Neuronal stem cell (in vitro differentiated cells): ENCODE measurements at regions not wholly inside any gene's neighbourhood (a gene's known extent, or its start where the extent isn't known, plus 50 kb on each side); places are given as distances from the start of the nearest gene placed in this dataset.

Experiments used
- DNase-seq: peaks from one replicate; pipeline ENCODE4 v3.0.0-alpha.2; 2013; ENCODE audit warnings: low spot score
- H2AFZ ChIP-seq: one replicate; pipeline ENCODE4 v1.6.1; 2013; ENCODE audit warnings: mild to moderate bottlenecking, low read length, inconsistent platforms
- H2AK5ac ChIP-seq: 2 replicates; pipeline ENCODE4 v1.6.1; 2013; ENCODE audit warnings: low read depth, mild to moderate bottlenecking, inconsistent platforms, low read length, moderate library complexity, mixed read lengths
- H2BK120ac ChIP-seq: 2 replicates; pipeline ENCODE4 v1.6.1; 2013; ENCODE audit warnings: low read depth, mild to moderate bottlenecking, inconsistent platforms, low read length, moderate library complexity, mixed read lengths
- H2BK12ac ChIP-seq: one replicate; pipeline ENCODE4 v1.6.1; 2013; ENCODE audit warnings: low read length, inconsistent platforms
- H2BK15ac ChIP-seq: 2 replicates; pipeline ENCODE4 v1.6.1; 2013; ENCODE audit warnings: mild to moderate bottlenecking, low read length, inconsistent platforms, mixed read lengths
- H2BK5ac ChIP-seq: one replicate; pipeline ENCODE4 v1.6.1; 2013; ENCODE audit warnings: inconsistent platforms, mild to moderate bottlenecking, low read length, moderate library complexity
- H3K14ac ChIP-seq: one replicate; pipeline ENCODE4 v1.6.1; 2013; ENCODE audit warnings: low read length, inconsistent platforms
- H3K18ac ChIP-seq: 2 replicates; pipeline ENCODE4 v1.6.1; 2013; ENCODE audit warnings: low read length, inconsistent platforms
- H3K23ac ChIP-seq: 2 replicates; pipeline ENCODE4 v1.6.1; 2013; ENCODE audit warnings: low read depth, mild to moderate bottlenecking, mixed read lengths, low read length, inconsistent platforms; ENCODE audit not compliant: poor library complexity
- H3K27ac ChIP-seq: replicated peaks from 3 replicates; pipeline ENCODE4 v1.5.1; 2013; ENCODE audit warnings: low read length, inconsistent platforms
- H3K27me3 ChIP-seq, 3 experiments: 2 replicates each; pipeline ENCODE4 v1.6.1; 2013; ENCODE audit warnings: low read length in 3 of 3, mild to moderate bottlenecking in 2 of 3, inconsistent platforms in 1 of 3, low read depth in 1 of 3, mixed read lengths in 1 of 3, moderate library complexity in 1 of 3; ENCODE audit not compliant: control insufficient read depth in 3 of 3, insufficient read depth in 3 of 3
- H3K36me3 ChIP-seq, 2 donors: replicated peaks in 1 of 2; 2 replicates each; pipeline ENCODE4 v1.6.1; 2013; ENCODE audit warnings: low read length in 2 of 2; ENCODE audit not compliant: control insufficient read depth in 2 of 2, insufficient read depth in 2 of 2
- H3K4ac ChIP-seq: 2 replicates; pipeline ENCODE4 v1.6.1; 2013; ENCODE audit warnings: inconsistent platforms, mild to moderate bottlenecking, low read length, moderate library complexity
- H3K4me1 ChIP-seq, 2 donors: 1 replicate in 1 of 2; 2 replicates in 1 of 2; pipeline ENCODE4 v1.6.1; 2013; ENCODE audit warnings: low read length in 2 of 2, low read depth in 1 of 2; ENCODE audit not compliant: control insufficient read depth in 2 of 2, insufficient read depth in 1 of 2
- H3K4me2 ChIP-seq: one replicate; pipeline ENCODE4 v1.6.1; 2013; ENCODE audit warnings: mild to moderate bottlenecking, low read length, inconsistent platforms; ENCODE audit not compliant: insufficient read depth, poor library complexity, severe bottlenecking
- H3K4me3 ChIP-seq, 2 donors: 2 replicates each; pipeline ENCODE4 v1.5.1; 2013; ENCODE audit warnings: low read length in 2 of 2, mild to moderate bottlenecking in 2 of 2, inconsistent platforms in 1 of 2, moderate library complexity in 1 of 2
- H3K79me1 ChIP-seq: one replicate; pipeline ENCODE4 v1.6.1; 2013; ENCODE audit warnings: low read depth, mild to moderate bottlenecking, inconsistent platforms, low read length, moderate library complexity
- H3K9ac ChIP-seq: one replicate; pipeline ENCODE4 v1.6.1; 2013; ENCODE audit warnings: mild to moderate bottlenecking, low read depth, low read length, inconsistent platforms; ENCODE audit not compliant: poor library complexity
- H3K9me3 ChIP-seq, 2 donors: replicated peaks in 1 of 2; 2 replicates each; pipeline versions ENCODE3 to v1.6.1; 2013; ENCODE audit warnings: low read length in 2 of 2, mild to moderate bottlenecking in 2 of 2, inconsistent platforms in 1 of 2, low read depth in 1 of 2, mixed read lengths in 1 of 2, moderate library complexity in 1 of 2; ENCODE audit not compliant: control insufficient read depth in 2 of 2, insufficient read depth in 1 of 2
- H4K8ac ChIP-seq: one replicate; pipeline ENCODE4 v1.6.1; 2013; ENCODE audit warnings: low read depth, mild to moderate bottlenecking, inconsistent platforms, low read length, moderate library complexity
- H4K91ac ChIP-seq: one replicate; pipeline ENCODE4 v1.6.1; 2013; ENCODE audit warnings: low read length, low read depth, mild to moderate bottlenecking, inconsistent platforms; ENCODE audit not compliant: poor library complexity
- WGBS, 2 donors: extraction: QIAGEN DNeasy Blood & Tissue Kit; methylation state at CpG; one replicate each; pipeline ENCODE4 v1.1.7; 2013; ENCODE audit warnings: missing lambda C conversion rate in 2 of 2, mixed read lengths in 1 of 2; ENCODE audit not compliant: insufficient read length in 2 of 2, insufficient replicate concordance in 1 of 2; ENCODE audit errors: extremely low coverage in 2 of 2; 5-methylcytosine and 5-hydroxymethylcytosine counted together

DNA sequence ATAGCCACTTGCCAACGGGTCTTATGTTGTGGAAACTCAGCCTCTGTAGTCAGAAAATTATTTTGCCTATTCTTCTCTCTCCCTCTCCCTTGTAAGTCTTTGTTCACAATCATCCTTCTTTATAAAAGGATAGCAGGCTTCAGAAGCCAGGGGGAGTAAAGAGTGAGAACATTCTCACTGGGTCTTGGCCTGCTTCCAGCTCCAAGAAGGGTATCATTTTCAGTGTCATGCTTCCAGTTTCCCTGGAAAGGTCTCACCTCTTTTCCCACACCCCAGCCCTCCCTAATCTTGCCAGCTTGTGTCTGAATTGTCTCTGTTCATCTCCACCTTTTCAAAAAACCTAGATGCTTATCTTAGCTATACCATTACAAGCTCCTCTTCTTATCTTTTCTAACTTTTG is 346.2 kb upstream of the LRRC7 start:
- no peak overlapping the region for H3K9ac ChIP-seq
- H3K4me1 ChIP-seq = no peaks in the 10 kb centered on the region
- H2BK5ac ChIP-seq = no peak overlapping the region
- no peak overlapping the region for H3K4me3 ChIP-seq
- H3K79me1 ChIP-seq = no peaks in the 10 kb centered on the region
- no peaks in the 10 kb centered on the region for H3K36me3 ChIP-seq
- H2AFZ ChIP-seq = peak overlapping the region; percentile 13
- no peak overlapping the region for H2BK15ac ChIP-seq
- no peaks in the 10 kb centered on the region for H3K27me3 ChIP-seq
- no peak overlapping the region for H3K27ac ChIP-seq
- H2AK5ac ChIP-seq = no peak overlapping the region
- H4K8ac ChIP-seq = no peak overlapping the region
- no peak overlapping the region for H4K91ac ChIP-seq
- no peak overlapping the region for H3K23ac ChIP-seq
- DNase-seq = no peak
- no peak overlapping the region for H3K18ac ChIP-seq
- H3K14ac ChIP-seq = no peak overlapping the region
- no peak overlapping the region for H3K4ac ChIP-seq
- H3K9me3 ChIP-seq = no peaks in the 10 kb centered on the region
- H3K4me2 ChIP-seq = no peak overlapping the region
- no peak overlapping the region for H2BK12ac ChIP-seq
- H2BK120ac ChIP-seq = no peak overlapping the region
- no CpG with 5 or more reads among the region's 1 CpG for WGBS, 2 donors

- H3K4me2 ChIP-seq = no peak overlapping the region
- no peak overlapping the region for H4K8ac ChIP-seq
- no CpG with 5 or more reads among the region's 1 CpG for WGBS, 2 donors
- no peak overlapping the region for H2BK12ac ChIP-seq
- no peak overlapping the region for H2BK120ac ChIP-seq
- H2BK15ac ChIP-seq = no peak overlapping the region
- no peaks in the 10 kb centered on the region for H3K9me3 ChIP-seq
- H3K4me3 ChIP-seq = no peak overlapping the region
- no peak overlapping the region for H3K18ac ChIP-seq
- H2AK5ac ChIP-seq = no peak overlapping the region
- H3K4ac ChIP-seq = no peak overlapping the region
- H3K9ac ChIP-seq = no peak overlapping the region
- H3K23ac ChIP-seq = no peak overlapping the region
- DNase-seq = no peak
- no peak overlapping the region for H4K91ac ChIP-seq
- H2AFZ ChIP-seq = no peak overlapping the region
- no peak overlapping the region for H3K14ac ChIP-seq
- no peak overlapping the region for H2BK5ac ChIP-seq
- H3K36me3 ChIP-seq = no peaks in the 10 kb centered on the region
- H3K27ac ChIP-seq = no peak overlapping the region
- H3K27me3 ChIP-seq = no peaks in the 10 kb centered on the region
- no peaks in the 10 kb centered on the region for H3K79me1 ChIP-seq
- no peaks in the 10 kb centered on the region for H3K4me1 ChIP-seq
Observed at GRCh38 chr1:69223156-69223555, 344.6 kb upstream of the LRRC7 start.

GRCh38 chr1:69228501-69228900 is 339.2 kb upstream of the LRRC7 start:
- DNase-seq = no peak
- H3K9me3 ChIP-seq = no peaks in the 10 kb centered on the region
- no peak overlapping the region for H3K23ac ChIP-seq
- H2AFZ ChIP-seq = no peak overlapping the region
- no peak overlapping the region for H2AK5ac ChIP-seq
- H4K8ac ChIP-seq = no peak overlapping the region
- H2BK5ac ChIP-seq = no peak overlapping the region
- H3K4me3 ChIP-seq = no peak overlapping the region
- no peak overlapping the region for H3K27ac ChIP-seq
- H4K91ac ChIP-seq = no peak overlapping the region
- no peak overlapping the region for H3K14ac ChIP-seq
- H3K4ac ChIP-seq = no peak overlapping the region
- H3K4me2 ChIP-seq = no peak overlapping the region
- no peak overlapping the region for H2BK15ac ChIP-seq
- H2BK120ac ChIP-seq = no peak overlapping the region
- no peaks in the 10 kb centered on the region for H3K27me3 ChIP-seq
- H3K4me1 ChIP-seq = peaks cover 0 to 2% of the 10 kb centered on the region in 2 donors
- H2BK12ac ChIP-seq = no peak overlapping the region
- H3K79me1 ChIP-seq = no peaks in the 10 kb centered on the region
- no peaks in the 10 kb centered on the region for H3K36me3 ChIP-seq
- no peak overlapping the region for H3K9ac ChIP-seq
- no CpG with 5 or more reads among the region's 1 CpG for WGBS, 2 donors
- H3K18ac ChIP-seq = no peak overlapping the region

DNA sequence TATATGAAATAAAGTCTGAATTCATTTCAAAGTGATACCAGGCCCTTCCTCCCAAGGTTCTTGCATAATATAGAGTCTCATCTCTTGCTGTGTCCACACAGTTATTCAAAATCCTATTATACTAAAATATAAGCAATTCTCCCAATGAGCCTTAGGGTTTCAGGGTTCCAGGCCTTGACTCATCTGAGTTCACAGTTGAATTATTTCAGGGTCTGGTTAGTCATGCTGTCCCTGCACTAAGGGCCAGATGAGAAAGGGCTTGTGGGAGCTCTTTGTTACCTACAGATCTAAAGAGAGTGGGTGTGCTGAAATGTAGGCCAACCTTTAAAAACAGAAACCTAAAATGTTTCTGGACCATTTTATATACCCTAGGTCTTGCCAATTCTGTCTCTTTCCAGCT is 337.5 kb upstream of the LRRC7 start:
- no peaks in the 10 kb centered on the region for H3K36me3 ChIP-seq
- H2BK15ac ChIP-seq = no peak overlapping the region
- no peak overlapping the region for H2BK12ac ChIP-seq
- no peak overlapping the region for H3K9ac ChIP-seq
- no peak overlapping the region for H3K18ac ChIP-seq
- H3K27me3 ChIP-seq = no peaks in the 10 kb centered on the region
- no peak overlapping the region for H2AK5ac ChIP-seq
- H3K4me2 ChIP-seq = no peak overlapping the region
- H3K79me1 ChIP-seq = no peaks in the 10 kb centered on the region
- H3K9me3 ChIP-seq = no peaks in the 10 kb centered on the region
- peaks cover 0 to 2% of the 10 kb centered on the region in 2 donors for H3K4me1 ChIP-seq
- H3K27ac ChIP-seq = no peak overlapping the region
- no peak overlapping the region for H3K4me3 ChIP-seq
- H2AFZ ChIP-seq = peak overlapping the region; percentile 42
- H2BK120ac ChIP-seq = no peak overlapping the region
- no peak overlapping the region for H3K14ac ChIP-seq
- H3K23ac ChIP-seq = no peak overlapping the region
- DNase-seq = no peak
- H4K91ac ChIP-seq = no peak overlapping the region
- H3K4ac ChIP-seq = no peak overlapping the region
- H2BK5ac ChIP-seq = no peak overlapping the region
- H4K8ac ChIP-seq = no peak overlapping the region
